Heart left ventricle (tissue), 16 donors: ENCODE measurements at regions not wholly inside any gene's neighbourhood (a gene's known extent, or its start where the extent isn't known, plus 50 kb on each side); places are given as distances from the start of the nearest gene placed in this dataset.

Experiments
- ATAC-seq, 4 donors: fragments of 200-7000 bp; cut with Tn5 transposase; one replicate each; pipeline ENCODE4 v1.9.1; 2020 to 2022; ENCODE audit warnings: moderate library complexity in 4 of 4, mild to moderate bottlenecking in 3 of 4, moderate number of reproducible peaks in 1 of 4
- DNase-seq, 5 donors: peaks; one replicate each; pipeline ENCODE4 v3.0.0-alpha.2; 2020
- H3K27ac ChIP-seq, 12 donors: fragments of 200-600 bp; sonication (generic) in 4 of 12; one replicate each; pipeline versions ENCODE4 v1.5.0 to v1.8.0; 2016 to 2022; ENCODE audit warnings: mild to moderate bottlenecking in 2 of 12
- H3K27me3 ChIP-seq, 9 donors: fragments of 200-600 bp; sonication (generic) in 2 of 9; one replicate each; pipeline versions ENCODE4 v1.5.1 to v1.8.0; 2016 to 2022; ENCODE audit warnings: mild to moderate bottlenecking in 3 of 9
- H3K36me3 ChIP-seq, 9 donors: fragments of 200-600 bp; sonication (generic) in 2 of 9; one replicate each; pipeline versions ENCODE4 v1.5.0 to v1.8.0; 2018 to 2022; ENCODE audit warnings: mild to moderate bottlenecking in 2 of 9
- H3K4me1 ChIP-seq, 12 donors: fragments of 200-600 bp; sonication (generic) in 4 of 12; one replicate each; pipeline versions ENCODE4 v1.5.0 to v1.8.0; 2016 to 2022; ENCODE audit warnings: mild to moderate bottlenecking in 3 of 12
- H3K4me3 ChIP-seq, 12 donors: fragments of 200-600 bp; sonication (generic) in 4 of 12; one replicate each; pipeline versions ENCODE4 v1.5.0 to v1.8.0; 2017 to 2022; ENCODE audit warnings: mild to moderate bottlenecking in 9 of 12, moderate library complexity in 4 of 12
- H3K9me3 ChIP-seq, 12 donors: fragments of 200-600 bp; sonication (generic) in 4 of 12; one replicate each; pipeline versions ENCODE4 v1.5.0 to v1.8.0; 2016 to 2022; ENCODE audit warnings: mild to moderate bottlenecking in 1 of 12
- CTCF ChIP-seq, 12 donors: fragments of 200-600 bp; sonication (generic) in 4 of 12; IDR thresholded peaks; one replicate each; pipeline versions ENCODE4 v1.5.0 to v1.8.0; 2018 to 2022; ENCODE audit warnings: antibody characterized with exemption in 12 of 12, mild to moderate bottlenecking in 5 of 12
- POLR2A ChIP-seq, 2 donors: fragments of 450-650 bp; IDR thresholded peaks; one replicate each; pipeline ENCODE4 v1.6.1; 2017; ENCODE audit warnings: antibody characterized with exemption in 2 of 2, mild to moderate bottlenecking in 2 of 2, moderate library complexity in 2 of 2
- WGBS, 4 donors: extraction: QIAGEN DNeasy Blood & Tissue Kit in 2 of 4; methylation state at CpG; one replicate each; pipeline versions ENCODE4 v1.1.5 to v1.1.7; 2013 to 2018; 5-methylcytosine and 5-hydroxymethylcytosine counted together
- intact Hi-C, 10 donors: fragments of 100-400 bp; cut with DNase I; formaldehyde crosslinking; loops; one replicate each; pipeline versions ENCODE4 v1.11.1 to v1.14.2; 2022
- donor health status: ischemic (EF 13 %, LVEDD 7.1; RV severe dilation, severe dysfunction).
- donor health status: healthy with polysubstance abuse.
- donor health status: DM: no; HTN: yes; CAD: no.
- donor health status: DM: no; HTN: no; CAD: no.
- donor health status: ischemic (EF 25% LVEDD 6.9; RV normal size, moderate dysfunction).
- donor health status: ischemic (EF 25% LVEDD 5.7; RV mildly dilated, moderate dysfunction).
- donor health status: healthy.
- donor health status: DM: yes; HTN: yes; CAD: no.
- donor health status: ischemic (EF 35%, LVEDD 5.7; RV mildly dilated, moderate dysfunction).
- donor health status: nonischemic (EF 11% LVEDD 7.7; RV severe dilation, severe dysfunction).
- donor health status: DM: yes; HTN: yes; CAD: no.
- donor health status: PGD.
- donor health status: ischemic (EF 29% LVEDD 5.4; RV normal size, mild dysfunction).
- donor health status: nonischemic (EF 23%, LVEDD 6.1; RV moderate dilation, normal function).

DNA sequence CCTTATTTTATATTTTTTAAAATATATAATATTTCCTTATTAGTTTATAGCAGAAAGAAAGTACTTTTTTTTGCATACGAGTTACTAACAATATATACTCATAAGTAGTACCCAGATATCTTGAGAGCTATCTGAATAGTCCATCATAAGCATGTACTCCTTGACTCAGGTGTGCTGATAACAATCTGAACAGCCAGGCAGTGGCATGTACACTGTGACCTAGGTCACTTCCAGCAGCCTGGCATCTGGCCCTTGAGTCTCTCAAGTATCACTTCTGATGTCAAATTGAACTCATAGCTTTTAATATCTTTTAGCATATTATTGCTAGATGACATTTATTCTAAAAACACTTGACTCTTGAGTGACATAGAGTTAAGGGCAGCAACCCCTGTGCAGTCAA is 1576.7 kb downstream of the SLITRK1 start:
- no peaks in the 10 kb centered on the region for H3K36me3 ChIP-seq
- whole genome bisulfite sequencing, 4 donors, result 59 to 63% (median 60%) methylated on average over 1 of the region's 1 CpG
- H3K4me1 ChIP-seq, result no peaks in the 10 kb centered on the region
- no peak overlapping the region for H3K4me3 ChIP-seq
- H3K27ac ChIP-seq, result no peak overlapping the region
- H3K27me3 ChIP-seq, result no peaks in the 10 kb centered on the region
- intact Hi-C loops, result no loop called here
- DNase-seq, result no peak
- peaks cover 0 to 13% (median 0%) of the 10 kb centered on the region in 12 donors for H3K9me3 ChIP-seq
- no peak for TF ChIP-seq CTCF (IDR thresholded peaks at IDR 0.05)
- no peak for TF ChIP-seq POLR2A (IDR thresholded peaks at IDR 0.05)
- ATAC-seq, result no peak

DNA sequence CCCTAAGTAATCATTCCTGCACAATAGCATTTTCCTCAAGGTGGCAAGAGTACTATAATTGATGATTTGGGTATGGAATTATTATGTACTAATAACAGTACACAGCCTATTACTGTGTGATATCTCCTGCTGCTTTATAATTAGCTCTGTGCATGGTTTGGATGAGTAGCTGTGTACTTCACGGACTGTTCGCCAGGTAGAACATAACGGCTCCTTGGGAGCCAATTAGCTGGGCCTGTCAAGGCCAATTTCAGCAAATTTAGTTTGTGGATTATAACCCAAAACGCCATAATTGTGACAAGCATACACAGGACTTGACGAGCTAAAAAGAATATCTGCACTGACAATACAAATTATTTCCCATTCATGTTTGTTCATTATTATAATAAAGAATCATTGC is 1584.2 kb downstream of the SLITRK1 start:
- ATAC-seq, result no peak
- no peak for DNase-seq
- Histone ChIP-seq H3K36me3 (no peaks in the 10 kb centered on the region), H3K27ac (no peak overlapping the region), H3K4me3 (no peak overlapping the region), H3K4me1 (no peaks in the 10 kb centered on the region), H3K9me3 (peaks cover 0 to 3% (median 0%) of the 10 kb centered on the region in 12 donors), H3K27me3 (no peaks in the 10 kb centered on the region)
- no peak for TF ChIP-seq CTCF (IDR thresholded peaks at IDR 0.05)
- TF ChIP-seq POLR2A (IDR thresholded peaks at IDR 0.05), result no peak
- intact Hi-C loops, result no loop called here
- WGBS, 4 donors, result 80 to 87% (median 84%) methylated on average over 5 of the region's 5 CpGs

DNA sequence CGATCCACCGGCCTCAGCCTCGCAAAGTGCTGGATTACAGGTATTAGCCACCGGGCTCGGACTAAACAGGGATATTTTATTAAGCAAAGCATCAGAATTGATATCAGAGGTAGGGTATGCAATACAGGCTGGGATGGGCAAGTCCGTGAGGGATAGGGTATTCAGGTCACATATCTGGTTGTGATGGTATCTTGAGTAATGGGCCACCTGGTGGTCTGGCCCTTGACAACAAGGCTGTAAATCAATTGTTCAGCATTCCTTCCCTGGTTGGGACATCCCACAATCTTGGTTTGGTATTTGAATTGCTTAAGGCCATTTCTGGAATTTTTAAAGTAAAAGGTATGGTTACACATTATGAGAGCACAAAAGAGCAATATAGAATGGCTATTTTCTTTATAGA is 1588.0 kb downstream of the SLITRK1 start:
- Histone ChIP-seq H3K9me3 (no peaks in the 10 kb centered on the region), H3K4me1 (no peaks in the 10 kb centered on the region), H3K27me3 (no peaks in the 10 kb centered on the region), H3K27ac (no peak overlapping the region), H3K36me3 (no peaks in the 10 kb centered on the region), H3K4me3 (no peak overlapping the region)
- no peak for DNase-seq
- 87 to 94% (median 90%) methylated on average over 6 of the region's 6 CpGs for WGBS, 4 donors
- TF ChIP-seq CTCF (IDR thresholded peaks at IDR 0.05), result no peak
- no peak for TF ChIP-seq POLR2A (IDR thresholded peaks at IDR 0.05)
- ATAC-seq, result no peak
- intact Hi-C loops, result no loop called here

- DNase-seq (no peak), ATAC-seq (no peak)
- Histone ChIP-seq H3K27ac (no peak overlapping the region), H3K36me3 (no peaks in the 10 kb centered on the region), H3K27me3 (no peaks in the 10 kb centered on the region), H3K9me3 (peaks cover 0 to 5% (median 0%) of the 10 kb centered on the region in 12 donors), H3K4me3 (no peak overlapping the region), H3K4me1 (no peaks in the 10 kb centered on the region)
- WGBS, 4 donors, result 70 to 84% (median 82%) methylated on average over 2 of the region's 2 CpGs
- intact Hi-C loops, result no loop called here
- TF ChIP-seq CTCF (IDR thresholded peaks at IDR 0.05), result no peak
- no peak for TF ChIP-seq POLR2A (IDR thresholded peaks at IDR 0.05)
Measured at GRCh38 chr13:82292334-82292733, 1589.9 kb downstream of the SLITRK1 start.
